Gastroesophageal sphincter (tissue), 3 donors: ENCODE measurements at regions not wholly inside any gene's neighbourhood (a gene's known extent, or its start where the extent isn't known, plus 50 kb on each side); places are given as distances from the start of the nearest gene placed in this dataset.

Experiments used
- EP300 ChIP-seq: sonication (generic); formaldehyde crosslinking; IDR thresholded peaks from one replicate; pipeline ENCODE4 v1.6.1; 2017; ENCODE audit warnings: antibody characterized with exemption, mild to moderate bottlenecking
- POLR2A ChIP-seq, 2 donors: fragments of 450-650 bp; IDR thresholded peaks; one replicate each; pipeline ENCODE4 v1.6.1; 2017; ENCODE audit warnings: antibody characterized with exemption in 2 of 2, mild to moderate bottlenecking in 2 of 2, moderate library complexity in 1 of 2
- TF ChIP-seq, protein P1 (sequence below), 4 experiments: fragments of 200-600 bp in 2 of 4; fragments of 450-650 bp in 2 of 4; sonication (generic) in 1 of 4; IDR thresholded peaks; one replicate each; pipeline ENCODE4 v1.5.1; 2017 to 2019; ENCODE audit warnings: antibody characterized with exemption in 4 of 4, mild to moderate bottlenecking in 2 of 4, moderate library complexity in 2 of 4

DNA sequence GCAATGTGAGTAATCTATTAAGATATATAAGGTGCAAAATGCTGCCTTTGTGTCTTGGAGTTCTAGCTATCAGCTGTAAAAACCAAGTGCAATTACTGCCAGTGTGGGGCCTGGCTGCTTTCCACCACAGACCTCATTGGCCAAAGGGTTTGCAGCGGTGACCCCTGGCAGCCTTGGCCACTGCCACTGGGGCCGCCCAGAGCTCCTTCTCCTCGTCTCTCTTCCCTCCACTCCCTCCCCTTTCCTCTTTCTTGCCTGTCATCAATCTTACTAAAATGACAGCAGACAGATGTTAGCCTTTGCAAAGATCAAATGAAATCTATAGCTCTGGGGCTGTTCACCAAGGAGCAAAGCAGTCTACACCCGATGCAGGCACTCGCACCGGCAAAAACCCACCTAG, 986.3 kb downstream of the BCL11A start:
- TF ChIP-seq POLR2A (IDR thresholded peaks at IDR 0.05): no peak
- TF ChIP-seq EP300: no peak
- TF ChIP-seq, protein P1, sequence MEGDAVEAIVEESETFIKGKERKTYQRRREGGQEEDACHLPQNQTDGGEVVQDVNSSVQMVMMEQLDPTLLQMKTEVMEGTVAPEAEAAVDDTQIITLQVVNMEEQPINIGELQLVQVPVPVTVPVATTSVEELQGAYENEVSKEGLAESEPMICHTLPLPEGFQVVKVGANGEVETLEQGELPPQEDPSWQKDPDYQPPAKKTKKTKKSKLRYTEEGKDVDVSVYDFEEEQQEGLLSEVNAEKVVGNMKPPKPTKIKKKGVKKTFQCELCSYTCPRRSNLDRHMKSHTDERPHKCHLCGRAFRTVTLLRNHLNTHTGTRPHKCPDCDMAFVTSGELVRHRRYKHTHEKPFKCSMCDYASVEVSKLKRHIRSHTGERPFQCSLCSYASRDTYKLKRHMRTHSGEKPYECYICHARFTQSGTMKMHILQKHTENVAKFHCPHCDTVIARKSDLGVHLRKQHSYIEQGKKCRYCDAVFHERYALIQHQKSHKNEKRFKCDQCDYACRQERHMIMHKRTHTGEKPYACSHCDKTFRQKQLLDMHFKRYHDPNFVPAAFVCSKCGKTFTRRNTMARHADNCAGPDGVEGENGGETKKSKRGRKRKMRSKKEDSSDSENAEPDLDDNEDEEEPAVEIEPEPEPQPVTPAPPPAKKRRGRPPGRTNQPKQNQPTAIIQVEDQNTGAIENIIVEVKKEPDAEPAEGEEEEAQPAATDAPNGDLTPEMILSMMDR (IDR thresholded peaks at IDR 0.05): no peak
